ENCODE measurements at regions not wholly inside any gene's neighbourhood (a gene's known extent, or its start where the extent isn't known, plus 50 kb on each side); places are given as distances from the start of the nearest gene placed in this dataset.

DNA sequence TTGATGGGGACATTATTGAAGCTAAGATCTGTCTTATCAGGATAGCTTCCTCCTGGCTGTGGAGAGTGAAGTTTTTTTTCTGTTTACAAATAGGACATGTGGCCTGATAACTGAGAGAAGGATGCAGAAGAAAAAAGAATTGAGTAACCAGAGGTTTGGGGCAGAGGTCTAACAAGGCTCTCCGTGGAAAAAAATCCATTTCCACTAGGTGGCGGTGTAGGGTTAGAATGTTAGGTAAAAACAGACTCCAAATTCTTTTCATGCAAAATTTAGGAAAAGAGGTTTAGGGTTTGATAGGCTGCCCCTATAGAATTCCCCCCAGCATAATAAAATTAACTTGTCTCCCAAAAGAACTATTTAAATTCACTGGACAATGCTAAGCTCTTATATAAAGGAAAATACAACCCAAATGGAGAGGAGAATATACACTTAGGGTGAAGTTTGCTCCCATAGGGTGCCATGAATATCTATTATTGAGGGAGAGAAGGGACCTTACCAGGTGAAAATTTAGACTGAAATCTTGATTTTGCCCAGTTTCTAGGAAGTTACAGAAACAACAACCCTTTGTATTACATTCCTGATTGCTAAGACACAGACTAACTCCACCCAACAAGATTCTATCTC is 1560.4 kb downstream of the OTOL1 start:
- Mint-ChIP-seq H3K9me3 (peaks cover 38% of the 10 kb centered on the region), H3K4me3 (no peak overlapping the region), H3K36me3 (peaks cover 38% of the 10 kb centered on the region), H3K27me3 (ENCODE audit: low read depth) (no peaks in the 10 kb centered on the region), H3K4me1 (no peaks in the 10 kb centered on the region), H3K27ac (no peak overlapping the region)
- no peak for TF ChIP-seq ZNF232 (CRISPR knock-in tag; IDR thresholded peaks at IDR 0.05)
- TF ChIP-seq, protein P1, sequence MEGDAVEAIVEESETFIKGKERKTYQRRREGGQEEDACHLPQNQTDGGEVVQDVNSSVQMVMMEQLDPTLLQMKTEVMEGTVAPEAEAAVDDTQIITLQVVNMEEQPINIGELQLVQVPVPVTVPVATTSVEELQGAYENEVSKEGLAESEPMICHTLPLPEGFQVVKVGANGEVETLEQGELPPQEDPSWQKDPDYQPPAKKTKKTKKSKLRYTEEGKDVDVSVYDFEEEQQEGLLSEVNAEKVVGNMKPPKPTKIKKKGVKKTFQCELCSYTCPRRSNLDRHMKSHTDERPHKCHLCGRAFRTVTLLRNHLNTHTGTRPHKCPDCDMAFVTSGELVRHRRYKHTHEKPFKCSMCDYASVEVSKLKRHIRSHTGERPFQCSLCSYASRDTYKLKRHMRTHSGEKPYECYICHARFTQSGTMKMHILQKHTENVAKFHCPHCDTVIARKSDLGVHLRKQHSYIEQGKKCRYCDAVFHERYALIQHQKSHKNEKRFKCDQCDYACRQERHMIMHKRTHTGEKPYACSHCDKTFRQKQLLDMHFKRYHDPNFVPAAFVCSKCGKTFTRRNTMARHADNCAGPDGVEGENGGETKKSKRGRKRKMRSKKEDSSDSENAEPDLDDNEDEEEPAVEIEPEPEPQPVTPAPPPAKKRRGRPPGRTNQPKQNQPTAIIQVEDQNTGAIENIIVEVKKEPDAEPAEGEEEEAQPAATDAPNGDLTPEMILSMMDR (IDR thresholded peaks at IDR 0.05): peak; percentile 55; the same call in 1 of the 2 replicates
- POLR2A ChIA-PET: no interaction called here
- ATAC-seq (peak; percentile 60), DNase-seq (ENCODE audit: low spot score) (peak; percentile 63)
- CTCF ChIA-PET: no interaction called here

DNA sequence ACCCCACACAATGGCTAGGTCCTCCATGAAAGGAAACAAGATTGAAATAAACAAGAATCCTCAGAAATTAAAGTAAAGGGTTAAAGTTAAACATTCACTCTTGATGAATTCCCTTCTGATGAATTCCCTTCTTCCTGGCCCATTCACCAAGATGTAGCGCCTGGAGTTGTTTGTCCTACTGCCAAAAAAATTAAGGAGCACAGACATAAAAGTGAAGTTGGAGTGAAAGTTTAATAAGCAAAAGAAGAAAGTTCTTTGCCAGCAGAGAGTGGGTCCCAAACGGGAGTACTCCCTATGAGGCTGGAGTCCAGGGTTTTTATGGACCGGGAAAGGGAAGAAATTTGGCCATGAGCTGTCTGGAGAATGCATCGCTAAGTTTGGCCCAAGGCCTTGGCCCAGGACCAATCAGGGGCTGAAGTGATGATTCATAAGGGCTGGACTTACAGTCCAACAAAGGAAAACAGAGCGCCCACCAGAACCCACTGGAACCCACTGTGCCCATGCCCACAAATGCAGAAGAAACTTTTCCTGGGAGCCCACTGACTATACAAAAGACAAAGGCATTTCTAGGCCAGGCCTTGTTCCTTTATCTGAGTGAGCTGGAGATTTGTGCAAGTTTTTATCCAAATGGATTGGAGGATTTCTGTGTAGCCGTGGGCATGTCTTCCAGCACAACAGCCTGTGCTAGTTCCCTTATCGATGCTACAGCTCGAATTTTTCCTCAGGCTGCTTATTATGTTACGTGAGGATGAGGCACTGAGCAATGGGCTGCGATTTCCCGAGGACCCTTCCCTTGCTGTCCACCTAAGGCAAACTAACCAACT is 1561.6 kb downstream of the OTOL1 start:
- no peak for ATAC-seq
- peaks cover 29% of the 10 kb centered on the region for H3K9me3 Mint-ChIP-seq
- peaks cover 29% of the 10 kb centered on the region for H3K36me3 Mint-ChIP-seq
- H3K27me3 Mint-ChIP-seq (ENCODE audit: low read depth): no peaks in the 10 kb centered on the region
- no peaks in the 10 kb centered on the region for H3K4me1 Mint-ChIP-seq
- ChIA-PET POLR2A (no interaction called here), CTCF (no interaction called here)
- no peak for DNase-seq (ENCODE audit: low spot score)
- H3K27ac Mint-ChIP-seq: no peak overlapping the region
- no peak for TF ChIP-seq MYBL2 (CRISPR knock-in tag; IDR thresholded peaks at IDR 0.05)
- TF ChIP-seq ZNF396 (CRISPR knock-in tag; IDR thresholded peaks at IDR 0.05; ENCODE audit: borderline replicate concordance): no peak
- TF ChIP-seq TEAD4 (CRISPR knock-in tag; IDR thresholded peaks at IDR 0.05): no peak
- TF ChIP-seq, protein P2, sequence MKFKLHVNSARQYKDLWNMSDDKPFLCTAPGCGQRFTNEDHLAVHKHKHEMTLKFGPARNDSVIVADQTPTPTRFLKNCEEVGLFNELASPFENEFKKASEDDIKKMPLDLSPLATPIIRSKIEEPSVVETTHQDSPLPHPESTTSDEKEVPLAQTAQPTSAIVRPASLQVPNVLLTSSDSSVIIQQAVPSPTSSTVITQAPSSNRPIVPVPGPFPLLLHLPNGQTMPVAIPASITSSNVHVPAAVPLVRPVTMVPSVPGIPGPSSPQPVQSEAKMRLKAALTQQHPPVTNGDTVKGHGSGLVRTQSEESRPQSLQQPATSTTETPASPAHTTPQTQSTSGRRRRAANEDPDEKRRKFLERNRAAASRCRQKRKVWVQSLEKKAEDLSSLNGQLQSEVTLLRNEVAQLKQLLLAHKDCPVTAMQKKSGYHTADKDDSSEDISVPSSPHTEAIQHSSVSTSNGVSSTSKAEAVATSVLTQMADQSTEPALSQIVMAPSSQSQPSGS (CRISPR knock-in tag; IDR thresholded peaks at IDR 0.05; ENCODE audit: borderline replicate concordance, low read depth): no peak
- no peak for TF ChIP-seq ZNF416 (CRISPR knock-in tag; IDR thresholded peaks at IDR 0.05)
- TF ChIP-seq KAT7 (CRISPR knock-in tag; IDR thresholded peaks at IDR 0.05; ENCODE audit: borderline replicate concordance): no peak
- TF ChIP-seq ZNF138 (CRISPR knock-in tag; conservative IDR thresholded peaks at IDR 0.05): no peak
- TF ChIP-seq ZNF317 (CRISPR knock-in tag; IDR thresholded peaks at IDR 0.05; ENCODE audit: borderline replicate concordance, low read depth): no peak
- TF ChIP-seq, protein P3, sequence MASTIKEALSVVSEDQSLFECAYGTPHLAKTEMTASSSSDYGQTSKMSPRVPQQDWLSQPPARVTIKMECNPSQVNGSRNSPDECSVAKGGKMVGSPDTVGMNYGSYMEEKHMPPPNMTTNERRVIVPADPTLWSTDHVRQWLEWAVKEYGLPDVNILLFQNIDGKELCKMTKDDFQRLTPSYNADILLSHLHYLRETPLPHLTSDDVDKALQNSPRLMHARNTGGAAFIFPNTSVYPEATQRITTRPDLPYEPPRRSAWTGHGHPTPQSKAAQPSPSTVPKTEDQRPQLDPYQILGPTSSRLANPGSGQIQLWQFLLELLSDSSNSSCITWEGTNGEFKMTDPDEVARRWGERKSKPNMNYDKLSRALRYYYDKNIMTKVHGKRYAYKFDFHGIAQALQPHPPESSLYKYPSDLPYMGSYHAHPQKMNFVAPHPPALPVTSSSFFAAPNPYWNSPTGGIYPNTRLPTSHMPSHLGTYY (CRISPR knock-in tag; IDR thresholded peaks at IDR 0.05): no peak
- no peak for TF ChIP-seq ELF4 (CRISPR knock-in tag; IDR thresholded peaks at IDR 0.05; ENCODE audit: low read depth)
- TF ChIP-seq NR2C2 (CRISPR knock-in tag; IDR thresholded peaks at IDR 0.05): no peak
- TF ChIP-seq SMAD4 (CRISPR knock-in tag; IDR thresholded peaks at IDR 0.05): no peak
- TF ChIP-seq FOXP1 (CRISPR knock-in tag; IDR thresholded peaks at IDR 0.05; ENCODE audit: borderline replicate concordance): no peak
- no peak for TF ChIP-seq FOXJ3 (CRISPR knock-in tag; IDR thresholded peaks at IDR 0.05; ENCODE audit: borderline replicate concordance)
- TF ChIP-seq, protein P4, sequence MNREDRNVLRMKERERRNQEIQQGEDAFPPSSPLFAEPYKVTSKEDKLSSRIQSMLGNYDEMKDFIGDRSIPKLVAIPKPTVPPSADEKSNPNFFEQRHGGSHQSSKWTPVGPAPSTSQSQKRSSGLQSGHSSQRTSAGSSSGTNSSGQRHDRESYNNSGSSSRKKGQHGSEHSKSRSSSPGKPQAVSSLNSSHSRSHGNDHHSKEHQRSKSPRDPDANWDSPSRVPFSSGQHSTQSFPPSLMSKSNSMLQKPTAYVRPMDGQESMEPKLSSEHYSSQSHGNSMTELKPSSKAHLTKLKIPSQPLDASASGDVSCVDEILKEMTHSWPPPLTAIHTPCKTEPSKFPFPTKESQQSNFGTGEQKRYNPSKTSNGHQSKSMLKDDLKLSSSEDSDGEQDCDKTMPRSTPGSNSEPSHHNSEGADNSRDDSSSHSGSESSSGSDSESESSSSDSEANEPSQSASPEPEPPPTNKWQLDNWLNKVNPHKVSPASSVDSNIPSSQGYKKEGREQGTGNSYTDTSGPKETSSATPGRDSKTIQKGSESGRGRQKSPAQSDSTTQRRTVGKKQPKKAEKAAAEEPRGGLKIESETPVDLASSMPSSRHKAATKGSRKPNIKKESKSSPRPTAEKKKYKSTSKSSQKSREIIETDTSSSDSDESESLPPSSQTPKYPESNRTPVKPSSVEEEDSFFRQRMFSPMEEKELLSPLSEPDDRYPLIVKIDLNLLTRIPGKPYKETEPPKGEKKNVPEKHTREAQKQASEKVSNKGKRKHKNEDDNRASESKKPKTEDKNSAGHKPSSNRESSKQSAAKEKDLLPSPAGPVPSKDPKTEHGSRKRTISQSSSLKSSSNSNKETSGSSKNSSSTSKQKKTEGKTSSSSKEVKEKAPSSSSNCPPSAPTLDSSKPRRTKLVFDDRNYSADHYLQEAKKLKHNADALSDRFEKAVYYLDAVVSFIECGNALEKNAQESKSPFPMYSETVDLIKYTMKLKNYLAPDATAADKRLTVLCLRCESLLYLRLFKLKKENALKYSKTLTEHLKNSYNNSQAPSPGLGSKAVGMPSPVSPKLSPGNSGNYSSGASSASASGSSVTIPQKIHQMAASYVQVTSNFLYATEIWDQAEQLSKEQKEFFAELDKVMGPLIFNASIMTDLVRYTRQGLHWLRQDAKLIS (CRISPR knock-in tag; IDR thresholded peaks at IDR 0.05; ENCODE audit: borderline replicate concordance): no peak
- H3K4me3 Mint-ChIP-seq: no peak overlapping the region

All from WTC11 (cell line).